GM13976 (cell line): ENCODE measurements at regions not wholly inside any gene's neighbourhood (a gene's known extent, or its start where the extent isn't known, plus 50 kb on each side); places are given as distances from the start of the nearest gene placed in this dataset.

Experiments used
- DNase-seq: peaks from one replicate; pipeline ENCODE4 v3.0.0; 2012; ENCODE audit warnings: low spot score
- in situ Hi-C: fragments of 300-500 bp; cut with MboI; formaldehyde crosslinking; loops from one replicate; pipeline ENCODE4 v1.12.0; 2022; ENCODE audit warnings: low sequenced_read_pairs, mixed read lengths, inconsistent platforms; ENCODE audit not compliant: unreplicated experiment
- TF ChIP-seq, protein P1 (sequence below): IDR thresholded peaks from 2 replicates; pipeline ENCODE4 v1.5.1; 2012; ENCODE audit warnings: borderline replicate concordance, mild to moderate bottlenecking; ENCODE audit not compliant: insufficient read depth; ENCODE audit errors: extremely low read depth, missing control alignments, control extremely low read depth

DNA sequence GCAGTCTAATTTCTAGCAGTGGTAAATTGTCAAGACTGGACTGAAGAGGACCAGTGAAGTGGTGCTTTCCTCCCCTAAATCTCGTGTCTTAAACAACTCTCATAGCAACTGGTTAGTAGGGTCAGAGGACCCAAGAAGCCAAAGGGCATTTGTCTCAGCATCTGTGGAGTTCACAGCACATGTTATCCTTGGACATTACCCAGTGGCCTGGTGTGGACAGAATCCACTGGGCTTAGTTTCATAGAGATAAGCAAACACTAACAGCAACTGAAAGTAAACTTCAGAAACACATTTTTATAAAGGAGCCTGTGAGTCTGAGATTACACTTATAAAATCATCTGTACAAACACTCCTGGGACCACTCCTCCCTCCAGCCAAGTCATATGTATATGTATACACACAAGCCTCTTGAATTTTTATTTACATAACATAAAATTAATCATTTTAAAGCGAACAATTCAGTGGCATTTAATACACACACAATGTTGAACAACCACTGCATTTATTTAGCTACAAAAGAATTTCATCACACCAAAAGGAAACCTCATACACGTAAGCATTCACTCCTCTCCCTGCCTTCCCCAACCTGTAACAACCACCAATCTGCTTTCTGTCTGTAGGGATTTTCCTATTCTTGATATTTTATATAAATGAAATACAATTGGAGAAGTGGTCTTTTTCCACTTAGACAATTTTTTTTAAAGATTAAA lies 457.8 kb downstream of the RASEF start:
- no peak for DNase-seq
- TF ChIP-seq, protein P1, sequence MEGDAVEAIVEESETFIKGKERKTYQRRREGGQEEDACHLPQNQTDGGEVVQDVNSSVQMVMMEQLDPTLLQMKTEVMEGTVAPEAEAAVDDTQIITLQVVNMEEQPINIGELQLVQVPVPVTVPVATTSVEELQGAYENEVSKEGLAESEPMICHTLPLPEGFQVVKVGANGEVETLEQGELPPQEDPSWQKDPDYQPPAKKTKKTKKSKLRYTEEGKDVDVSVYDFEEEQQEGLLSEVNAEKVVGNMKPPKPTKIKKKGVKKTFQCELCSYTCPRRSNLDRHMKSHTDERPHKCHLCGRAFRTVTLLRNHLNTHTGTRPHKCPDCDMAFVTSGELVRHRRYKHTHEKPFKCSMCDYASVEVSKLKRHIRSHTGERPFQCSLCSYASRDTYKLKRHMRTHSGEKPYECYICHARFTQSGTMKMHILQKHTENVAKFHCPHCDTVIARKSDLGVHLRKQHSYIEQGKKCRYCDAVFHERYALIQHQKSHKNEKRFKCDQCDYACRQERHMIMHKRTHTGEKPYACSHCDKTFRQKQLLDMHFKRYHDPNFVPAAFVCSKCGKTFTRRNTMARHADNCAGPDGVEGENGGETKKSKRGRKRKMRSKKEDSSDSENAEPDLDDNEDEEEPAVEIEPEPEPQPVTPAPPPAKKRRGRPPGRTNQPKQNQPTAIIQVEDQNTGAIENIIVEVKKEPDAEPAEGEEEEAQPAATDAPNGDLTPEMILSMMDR: no peak
- in situ Hi-C loops: no loop called here

DNA sequence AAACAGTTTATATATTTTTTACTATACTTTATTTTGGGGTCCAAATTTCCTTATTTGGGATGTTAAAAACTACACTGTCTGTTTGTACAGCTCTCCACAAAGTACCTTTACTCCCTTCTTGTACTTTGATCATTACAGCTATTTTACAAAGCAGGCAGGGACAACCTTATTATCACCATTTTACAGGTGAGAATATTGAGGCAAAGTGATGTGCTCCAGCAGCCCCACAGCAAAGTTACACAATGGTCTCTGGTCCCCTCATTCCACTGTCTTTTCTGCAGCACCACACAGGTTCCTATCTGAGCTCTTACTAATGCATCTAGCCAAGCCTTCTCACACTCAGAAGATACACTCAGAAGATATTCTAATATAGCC lies 457.3 kb downstream of the RASEF start:
- in situ Hi-C loops: no loop called here
- TF ChIP-seq, protein P1: no peak

DNA sequence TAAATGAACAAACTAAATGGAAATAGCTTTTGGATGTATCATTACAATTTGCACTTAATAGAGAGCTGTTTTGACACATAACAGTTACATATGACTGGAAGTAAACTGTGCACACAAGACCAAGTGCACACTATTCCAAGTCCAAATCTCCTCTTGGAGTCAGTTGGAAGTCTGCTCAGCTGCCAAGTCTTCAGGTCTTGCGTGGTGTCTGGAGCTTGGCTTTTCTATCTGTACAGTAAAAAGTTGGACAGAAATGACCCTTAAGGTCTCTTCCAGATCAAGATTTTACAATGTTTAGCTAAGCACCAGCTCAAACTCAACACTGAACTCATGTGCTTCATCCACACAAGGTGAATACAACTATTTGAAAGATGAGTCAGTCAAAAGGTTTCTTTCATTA lies 456.9 kb downstream of the RASEF start:
- in situ Hi-C loops: no loop called here
- DNase-seq: no peak
- TF ChIP-seq, protein P1: no peak

More for the DNA sequence above, 457.3 kb downstream of the RASEF start:
- DNase-seq: no peak

DNA sequence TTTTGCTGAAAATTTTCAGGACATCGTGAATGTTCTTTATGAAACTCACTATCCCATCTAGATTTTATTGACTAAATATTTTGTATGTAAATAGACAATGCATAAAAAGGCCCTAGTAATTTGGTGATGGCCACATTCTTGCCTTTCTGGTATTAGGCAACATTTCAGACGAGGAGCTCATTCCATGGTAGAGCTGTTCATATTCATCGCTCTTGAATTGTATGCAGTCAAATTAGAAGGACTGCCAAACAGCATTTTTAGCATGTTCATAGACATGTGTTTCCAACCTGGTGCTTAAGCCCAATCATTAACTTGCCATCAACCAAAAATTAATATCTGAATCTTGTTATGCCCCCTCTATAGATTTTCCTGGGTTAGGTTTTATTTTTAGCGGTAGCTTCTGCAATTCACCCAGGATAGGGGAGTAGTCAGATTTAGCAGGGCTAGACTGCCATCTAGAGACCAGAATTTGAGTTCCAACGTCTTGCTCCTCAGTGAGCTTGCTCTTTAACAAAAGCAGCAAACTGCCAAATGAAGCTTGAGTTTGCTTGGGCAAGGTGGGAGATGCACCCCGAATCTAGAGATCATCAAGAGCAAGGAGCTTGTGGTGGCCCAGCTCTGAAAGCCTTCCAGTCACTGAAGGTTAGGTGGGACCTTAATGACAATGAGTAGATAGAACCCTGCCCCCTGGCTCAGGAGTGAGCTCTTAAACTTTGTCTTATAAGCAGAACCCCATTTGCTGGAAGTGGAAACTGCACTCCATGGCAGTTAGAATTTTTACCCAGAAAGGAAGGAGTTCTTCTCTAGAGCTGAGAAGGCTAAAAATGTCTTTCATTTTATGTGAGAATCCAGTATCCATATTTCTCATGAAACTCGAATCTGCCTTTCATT lies 456.2 kb downstream of the RASEF start:
- peak; percentile 20 for DNase-seq
- TF ChIP-seq, protein P1: peak; percentile 42
- in situ Hi-C loops: no loop called here

DNA sequence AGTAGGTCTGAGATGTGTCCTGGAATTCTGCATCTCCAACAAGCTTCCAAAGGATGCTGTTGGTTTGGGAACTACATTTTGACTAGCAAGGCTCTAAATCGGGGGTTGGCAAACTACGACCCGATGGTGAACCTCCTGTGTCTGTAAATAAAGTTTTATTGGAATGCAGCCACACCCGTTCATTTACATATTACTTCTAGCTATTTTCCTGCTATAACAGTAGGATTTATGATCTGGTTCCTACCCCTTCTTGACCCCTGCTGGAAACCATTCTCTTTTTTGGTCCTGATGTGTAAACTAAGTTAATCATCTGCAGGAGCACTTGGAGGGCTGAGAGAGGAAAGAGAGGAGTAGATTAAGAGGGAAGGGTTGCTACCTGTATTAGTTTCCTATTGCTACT lies 454.5 kb downstream of the RASEF start:
- DNase-seq: no peak
- in situ Hi-C loops: no loop called here
- TF ChIP-seq, protein P1: no peak

DNA sequence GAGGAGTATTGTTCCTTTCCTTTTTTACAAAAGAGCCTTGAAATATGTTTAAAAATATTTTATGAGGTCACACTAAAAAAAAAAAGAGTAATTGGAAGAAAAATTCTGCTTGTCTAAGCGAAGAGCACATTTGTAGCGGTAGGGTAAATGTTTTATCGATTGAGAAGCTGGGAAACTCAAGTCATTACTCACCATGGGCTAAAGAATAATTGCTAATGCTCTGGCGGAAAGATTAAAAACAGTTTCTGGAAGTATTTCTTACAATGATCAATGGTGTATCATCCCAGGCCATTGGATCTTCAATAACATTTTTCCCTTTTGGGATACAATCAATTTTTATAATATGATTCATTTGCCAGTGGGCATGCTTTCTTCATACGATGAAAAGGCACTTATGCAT lies 450.0 kb downstream of the RASEF start:
- in situ Hi-C loops: no loop called here
- no peak for DNase-seq
- TF ChIP-seq, protein P1: no peak
